Esophagus squamous epithelium (tissue), 4 donors: ENCODE measurements at regions not wholly inside any gene's neighbourhood (a gene's known extent, or its start where the extent isn't known, plus 50 kb on each side); places are given as distances from the start of the nearest gene placed in this dataset.

Experiments used
- POLR2A ChIP-seq, 4 donors: fragments of 450-650 bp; IDR thresholded peaks; one replicate each; pipeline ENCODE4 v1.6.1; 2017; ENCODE audit warnings: antibody characterized with exemption in 4 of 4, mild to moderate bottlenecking in 4 of 4, moderate library complexity in 3 of 4
- TF ChIP-seq, protein P1 (sequence below), 6 experiments: fragments of 450-650 bp in 4 of 6; fragments of 200-600 bp in 2 of 6; sonication (generic) in 2 of 6; IDR thresholded peaks; one replicate each; pipeline ENCODE4 v1.5.1; 2016 to 2019; ENCODE audit warnings: antibody characterized with exemption in 6 of 6, mild to moderate bottlenecking in 4 of 6, moderate library complexity in 4 of 6

DNA sequence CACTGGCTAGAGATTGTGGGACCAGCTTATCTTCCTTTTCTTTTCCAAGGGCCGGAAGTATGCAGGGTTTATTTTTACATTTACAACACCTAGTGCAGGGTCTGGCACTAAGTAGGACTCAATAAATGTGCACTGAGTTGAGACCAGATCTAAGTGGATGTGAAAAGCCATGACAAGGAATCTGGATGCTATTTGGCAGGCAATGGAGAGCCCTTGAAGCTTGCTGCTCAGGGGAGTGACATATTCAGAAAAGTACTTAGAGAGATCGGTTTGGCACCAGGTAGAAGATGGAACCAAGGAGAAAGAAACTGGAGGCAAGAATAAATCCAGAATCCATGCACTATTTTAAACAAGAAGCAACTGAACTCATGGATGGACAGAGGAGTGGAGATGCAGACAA is 815.8 kb downstream of the MAFB start:
- TF ChIP-seq, protein P1, sequence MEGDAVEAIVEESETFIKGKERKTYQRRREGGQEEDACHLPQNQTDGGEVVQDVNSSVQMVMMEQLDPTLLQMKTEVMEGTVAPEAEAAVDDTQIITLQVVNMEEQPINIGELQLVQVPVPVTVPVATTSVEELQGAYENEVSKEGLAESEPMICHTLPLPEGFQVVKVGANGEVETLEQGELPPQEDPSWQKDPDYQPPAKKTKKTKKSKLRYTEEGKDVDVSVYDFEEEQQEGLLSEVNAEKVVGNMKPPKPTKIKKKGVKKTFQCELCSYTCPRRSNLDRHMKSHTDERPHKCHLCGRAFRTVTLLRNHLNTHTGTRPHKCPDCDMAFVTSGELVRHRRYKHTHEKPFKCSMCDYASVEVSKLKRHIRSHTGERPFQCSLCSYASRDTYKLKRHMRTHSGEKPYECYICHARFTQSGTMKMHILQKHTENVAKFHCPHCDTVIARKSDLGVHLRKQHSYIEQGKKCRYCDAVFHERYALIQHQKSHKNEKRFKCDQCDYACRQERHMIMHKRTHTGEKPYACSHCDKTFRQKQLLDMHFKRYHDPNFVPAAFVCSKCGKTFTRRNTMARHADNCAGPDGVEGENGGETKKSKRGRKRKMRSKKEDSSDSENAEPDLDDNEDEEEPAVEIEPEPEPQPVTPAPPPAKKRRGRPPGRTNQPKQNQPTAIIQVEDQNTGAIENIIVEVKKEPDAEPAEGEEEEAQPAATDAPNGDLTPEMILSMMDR (IDR thresholded peaks at IDR 0.05): no peak
- no peak for TF ChIP-seq POLR2A (IDR thresholded peaks at IDR 0.05)
